Keratinocyte (primary cell): ENCODE measurements at regions not wholly inside any gene's neighbourhood (a gene's known extent, or its start where the extent isn't known, plus 50 kb on each side); places are given as distances from the start of the nearest gene placed in this dataset.

Experiments used
- DNase-seq: peaks from one replicate; pipeline ENCODE4 v3.0.0-alpha.2; 2011; ENCODE audit warnings: low read depth, missing footprints, low spot score
- FAIRE-seq: peaks from 2 replicates; lab custom pipeline; 2011; peaks lifted over from hg19 to GRCh38; lab: Jason Lieb, UNC
- H2AFZ ChIP-seq: 2 replicates; pipeline ENCODE4 v1.6.0; 2012; ENCODE audit warnings: low read length, control low read depth, inconsistent platforms; ENCODE audit not compliant: control insufficient read depth
- H3K27ac ChIP-seq: 2 replicates; pipeline ENCODE4 v1.5.1; 2011; ENCODE audit warnings: low read length; ENCODE audit not compliant: control insufficient read depth, insufficient read depth
- H3K27me3 ChIP-seq: 3 replicates; pipeline ENCODE4 v1.6.0; 2011; ENCODE audit warnings: low read length; ENCODE audit not compliant: control insufficient read depth, insufficient read depth; ENCODE audit errors: extremely low read depth
- H3K36me3 ChIP-seq, 2 experiments: 2 replicates in 1 of 2; 3 replicates in 1 of 2; pipeline ENCODE4 v1.5.1; 2011; ENCODE audit warnings: low read length in 2 of 2, mild to moderate bottlenecking in 1 of 2; ENCODE audit not compliant: control insufficient read depth in 2 of 2, insufficient read depth in 2 of 2; ENCODE audit errors: extremely low read depth in 1 of 2
- H3K4me1 ChIP-seq: 3 replicates; pipeline ENCODE4 v1.5.1; 2011; ENCODE audit warnings: low read length; ENCODE audit not compliant: control insufficient read depth, insufficient read depth; ENCODE audit errors: extremely low read depth
- H3K4me2 ChIP-seq: 3 replicates; pipeline ENCODE4 v1.6.0; 2011; ENCODE audit warnings: low read depth, low read length; ENCODE audit not compliant: control insufficient read depth, insufficient read depth; ENCODE audit errors: extremely low read depth
- H3K4me3 ChIP-seq, 3 experiments: fragments of 200-600 bp in 1 of 3; sonication (generic) in 1 of 3; 2 replicates in 2 of 3; 3 replicates in 1 of 3; pipeline ENCODE4 v1.5.1; 2011 to 2016; ENCODE audit warnings: low read length in 3 of 3, mild to moderate bottlenecking in 3 of 3, control low read depth in 2 of 3, inconsistent platforms in 1 of 3, low read depth in 1 of 3, mixed read lengths in 1 of 3, mixed run types in 1 of 3, moderate library complexity in 1 of 3; ENCODE audit not compliant: control insufficient read depth in 2 of 3, insufficient read depth in 2 of 3; ENCODE audit errors: extremely low read depth in 1 of 3
- H3K79me2 ChIP-seq: 2 replicates; pipeline ENCODE4 v1.6.0; 2012; ENCODE audit warnings: low read length; ENCODE audit not compliant: control insufficient read depth, insufficient read depth
- H3K9ac ChIP-seq: 3 replicates; pipeline ENCODE4 v1.6.0; 2011; ENCODE audit warnings: low read length; ENCODE audit not compliant: control insufficient read depth, insufficient read depth; ENCODE audit errors: extremely low read depth
- H3K9me1 ChIP-seq: 3 replicates; pipeline ENCODE4 v1.6.0; 2011; ENCODE audit warnings: low read length; ENCODE audit not compliant: control insufficient read depth, insufficient read depth; ENCODE audit errors: extremely low read depth
- H3K9me3 ChIP-seq: 2 replicates; pipeline ENCODE4 v1.5.1; 2012; ENCODE audit warnings: low read depth, low read length; ENCODE audit not compliant: control insufficient read depth
- H4K20me1 ChIP-seq: 3 replicates; pipeline ENCODE4 v1.6.0; 2011; ENCODE audit warnings: low read length; ENCODE audit not compliant: control insufficient read depth, insufficient read depth; ENCODE audit errors: extremely low read depth
- EZH2 ChIP-seq: IDR thresholded peaks from one replicate; pipeline ENCODE4 v1.6.1; 2012; ENCODE audit warnings: inconsistent platforms, mild to moderate bottlenecking, low read length, moderate library complexity
- dilution Hi-C: fragments of 300-500 bp; cut with MboI; formaldehyde crosslinking; loops from one replicate; pipeline ENCODE4 v1.7.0; 2020; ENCODE audit warnings: low sequenced_read_pairs; ENCODE audit not compliant: extremely low pct_ligation_motif_present
- TF ChIP-seq, protein P1 (sequence below), 3 experiments: IDR thresholded peaks in 1 of 3; conservative IDR thresholded peaks in 1 of 3; optimal IDR thresholded peaks in 1 of 3; 2 replicates in 2 of 3; 3 replicates in 1 of 3; pipeline versions ENCODE3 to v1.5.1; 2011; ENCODE audit warnings: low read length in 3 of 3, mild to moderate bottlenecking in 3 of 3, moderate library complexity in 2 of 3, control low read depth in 1 of 3, inconsistent platforms in 1 of 3; ENCODE audit not compliant: insufficient read depth in 2 of 3; ENCODE audit errors: extremely low read depth in 1 of 3

DNA sequence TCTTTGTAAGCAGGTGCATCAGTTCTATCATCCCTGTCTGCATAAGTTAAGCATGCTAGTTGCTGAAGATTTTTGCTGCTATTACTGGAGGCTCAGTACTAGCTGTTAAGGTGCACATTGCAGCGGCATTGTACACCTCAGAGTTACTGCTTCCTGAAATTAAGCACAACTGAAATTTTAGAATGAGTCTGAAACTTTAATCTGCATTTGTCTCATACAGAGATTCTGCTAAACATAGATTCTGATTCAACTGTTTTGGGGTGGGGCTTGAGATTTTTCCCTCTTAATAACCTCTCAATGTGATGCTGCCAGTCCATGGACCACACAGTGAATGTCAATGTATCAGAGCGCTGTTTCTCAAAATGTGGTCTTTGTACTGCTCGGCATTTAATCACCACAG is 585.7 kb upstream of the GCFC2 start:
- H2AFZ ChIP-seq, result no peak overlapping the region
- TF ChIP-seq EZH2, result no peak
- TF ChIP-seq, protein P1, sequence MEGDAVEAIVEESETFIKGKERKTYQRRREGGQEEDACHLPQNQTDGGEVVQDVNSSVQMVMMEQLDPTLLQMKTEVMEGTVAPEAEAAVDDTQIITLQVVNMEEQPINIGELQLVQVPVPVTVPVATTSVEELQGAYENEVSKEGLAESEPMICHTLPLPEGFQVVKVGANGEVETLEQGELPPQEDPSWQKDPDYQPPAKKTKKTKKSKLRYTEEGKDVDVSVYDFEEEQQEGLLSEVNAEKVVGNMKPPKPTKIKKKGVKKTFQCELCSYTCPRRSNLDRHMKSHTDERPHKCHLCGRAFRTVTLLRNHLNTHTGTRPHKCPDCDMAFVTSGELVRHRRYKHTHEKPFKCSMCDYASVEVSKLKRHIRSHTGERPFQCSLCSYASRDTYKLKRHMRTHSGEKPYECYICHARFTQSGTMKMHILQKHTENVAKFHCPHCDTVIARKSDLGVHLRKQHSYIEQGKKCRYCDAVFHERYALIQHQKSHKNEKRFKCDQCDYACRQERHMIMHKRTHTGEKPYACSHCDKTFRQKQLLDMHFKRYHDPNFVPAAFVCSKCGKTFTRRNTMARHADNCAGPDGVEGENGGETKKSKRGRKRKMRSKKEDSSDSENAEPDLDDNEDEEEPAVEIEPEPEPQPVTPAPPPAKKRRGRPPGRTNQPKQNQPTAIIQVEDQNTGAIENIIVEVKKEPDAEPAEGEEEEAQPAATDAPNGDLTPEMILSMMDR (optimal IDR thresholded peaks at IDR 0.05 in 1 of 3, IDR thresholded peaks at IDR 0.05 in 1 of 3, conservative IDR thresholded peaks at IDR 0.05 in 1 of 3; ENCODE audit: extremely low read depth in 1 of 3, insufficient read depth in 2 of 3, low read length in 3 of 3), result no peak
- dilution Hi-C loops, result no loop called here
- no peaks in the 10 kb centered on the region for H3K4me1 ChIP-seq
- H3K27ac ChIP-seq, result no peak overlapping the region
- no peak overlapping the region for H3K4me3 ChIP-seq
- H3K9me3 ChIP-seq, result no peaks in the 10 kb centered on the region
- no peaks in the 10 kb centered on the region for H4K20me1 ChIP-seq
- no peaks in the 10 kb centered on the region for H3K79me2 ChIP-seq
- H3K27me3 ChIP-seq, result no peaks in the 10 kb centered on the region
- no peak overlapping the region for H3K4me2 ChIP-seq
- no peak overlapping the region for H3K9ac ChIP-seq
- DNase-seq (no peak), FAIRE-seq (no peak)
- H3K36me3 ChIP-seq, result no peaks in the 10 kb centered on the region
- H3K9me1 ChIP-seq, result no peaks in the 10 kb centered on the region

- Histone ChIP-seq H3K27me3 (no peaks in the 10 kb centered on the region), H3K4me1 (no peaks in the 10 kb centered on the region), H3K79me2 (no peaks in the 10 kb centered on the region), H3K9me1 (no peaks in the 10 kb centered on the region), H3K9me3 (no peaks in the 10 kb centered on the region), H3K4me3 (no peak overlapping the region), H3K27ac (no peak overlapping the region), H4K20me1 (no peaks in the 10 kb centered on the region), H3K9ac (no peak overlapping the region), H2AFZ (no peak overlapping the region), H3K4me2 (no peak overlapping the region), H3K36me3 (no peaks in the 10 kb centered on the region)
- dilution Hi-C loops, result no loop called here
- DNase-seq (no peak), FAIRE-seq (no peak)
- TF ChIP-seq, protein P1 (optimal IDR thresholded peaks at IDR 0.05 in 1 of 3, IDR thresholded peaks at IDR 0.05 in 1 of 3, conservative IDR thresholded peaks at IDR 0.05 in 1 of 3; ENCODE audit: extremely low read depth in 1 of 3, insufficient read depth in 2 of 3, low read length in 3 of 3), result no peak
- TF ChIP-seq EZH2, result no peak
Observed at GRCh38 chr2:76295762-76296161, 585.0 kb upstream of the GCFC2 start.
